Stimulated activated CD8-positive, alpha-beta memory T cell treated with anti-CD3 and anti-CD28 coated beads, Interleukin-15, amount 100 ng/mL, for 24 hours (primary cell): ENCODE measurements at regions not wholly inside any gene's neighbourhood (a gene's known extent, or its start where the extent isn't known, plus 50 kb on each side); places are given as distances from the start of the nearest gene placed in this dataset.

ENCODE experiments used
- DNase-seq: peaks from one replicate; pipeline ENCODE4 v3.0.0-alpha.2; 2020; ENCODE audit warnings: low read depth

GRCh38 chr1:200252531-200252930, 157.3 kb downstream of the ZNF281 start:
- no peak for DNase-seq

GRCh38 chr1:200250469-200250868, 159.4 kb downstream of the ZNF281 start:
- DNase-seq: no peak

DNA sequence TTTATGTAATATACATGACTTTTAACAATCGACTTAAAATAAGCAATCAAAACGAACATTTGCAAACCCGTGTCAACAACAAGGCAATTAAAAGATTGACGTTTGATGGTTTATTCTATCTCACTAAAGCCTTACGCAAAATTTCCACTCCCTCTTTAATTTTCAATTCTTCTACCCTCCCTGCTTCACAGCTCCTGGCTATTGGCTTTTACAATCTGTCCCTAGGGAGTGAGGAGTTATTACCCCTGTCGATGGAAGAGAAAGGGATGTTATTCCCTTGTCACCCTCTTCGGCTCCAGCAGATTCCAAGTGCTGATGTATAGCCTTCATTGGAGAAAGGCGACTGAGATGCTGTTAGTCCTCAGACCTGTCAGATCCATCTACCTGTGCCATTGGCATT, 161.3 kb downstream of the ZNF281 start:
- DNase-seq: no peak

DNA sequence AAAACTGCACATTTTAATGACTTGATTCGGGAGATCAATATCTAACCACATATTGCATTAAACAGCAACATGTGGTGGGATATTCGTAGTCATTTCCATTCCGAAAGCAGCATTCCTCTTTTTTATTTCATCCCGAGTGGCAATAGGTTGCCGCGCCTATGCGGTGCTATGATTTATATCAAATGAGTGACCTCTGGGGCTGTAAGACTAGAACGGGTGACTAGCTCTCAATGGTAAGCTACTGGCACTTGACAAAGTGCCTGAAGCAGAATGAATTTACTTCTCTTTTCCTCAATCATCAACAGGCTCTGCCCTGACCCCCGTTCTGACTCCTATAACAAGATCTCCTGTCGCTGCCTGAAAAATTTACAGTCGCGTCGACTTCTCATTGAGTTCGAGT, 162.3 kb downstream of the ZNF281 start:
- no peak for DNase-seq

- DNase-seq: no peak
These were observed 164.4 kb downstream of the ZNF281 start for GRCh38 chr1:200245473-200245872.

DNA sequence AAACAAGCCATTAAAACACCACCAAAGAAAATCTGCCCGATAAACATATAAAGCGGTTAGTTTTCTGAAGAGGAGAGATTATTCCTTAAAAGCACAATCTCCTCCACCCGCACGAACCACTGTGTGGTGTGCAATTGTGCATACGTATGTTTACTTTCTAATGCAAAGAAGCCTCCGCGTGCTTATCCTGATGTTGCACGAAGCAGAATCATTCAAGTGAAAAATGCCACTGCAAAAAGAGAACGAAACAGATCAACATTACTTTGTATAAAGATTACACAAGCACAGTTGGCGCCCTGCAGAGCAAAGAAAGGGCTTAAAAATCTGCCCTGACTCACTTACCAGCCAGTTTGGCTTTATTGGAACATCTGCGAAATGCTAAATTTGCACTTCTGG, 166.8 kb downstream of the ZNF281 start:
- no peak for DNase-seq

GRCh38 chr1:200242110-200243041, 167.5 kb downstream of the ZNF281 start:
- DNase-seq: no peak

DNA sequence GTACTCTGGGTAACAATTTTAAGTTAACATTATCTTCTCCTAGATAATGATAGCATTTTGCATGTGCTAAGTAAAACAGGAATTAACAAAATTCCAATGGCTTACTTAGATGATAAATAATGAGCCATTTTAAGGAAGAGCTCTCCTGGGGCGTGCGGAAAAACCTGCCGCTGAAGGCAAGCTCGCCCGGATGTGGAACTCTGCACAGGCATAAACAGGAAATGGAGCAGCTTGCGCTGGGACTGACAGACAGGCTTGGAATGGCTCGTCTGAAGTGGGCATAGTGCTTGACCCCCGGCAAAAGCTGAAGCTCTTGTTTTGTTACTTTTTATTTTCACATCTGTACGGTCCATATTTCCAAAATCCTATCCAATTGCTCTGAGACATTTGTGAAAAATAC, 169.2 kb downstream of the ZNF281 start:
- no peak for DNase-seq

DNA sequence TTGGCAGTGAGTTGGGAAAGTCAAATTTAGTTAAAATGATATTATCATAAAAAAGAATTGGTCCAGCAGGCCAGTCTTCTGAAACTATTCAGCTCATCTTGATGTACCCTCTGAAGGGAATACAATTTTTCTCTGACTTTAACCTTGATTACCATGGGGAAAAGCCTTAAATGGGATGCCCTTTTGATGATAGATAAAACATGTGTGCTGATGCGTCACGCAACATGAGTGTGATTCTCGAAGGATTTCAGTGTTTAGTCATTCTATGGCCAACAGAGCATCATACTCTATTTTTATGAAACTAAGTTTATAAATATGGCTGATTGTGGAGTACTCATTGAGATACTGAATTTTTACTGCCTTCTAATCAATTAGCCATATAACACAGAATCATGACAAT, 171.5 kb downstream of the ZNF281 start:
- no peak for DNase-seq

- DNase-seq: no peak
These were observed 172.8 kb downstream of the ZNF281 start for GRCh38 chr1:200237066-200237465.

GRCh38 chr1:200234938-200235337, 174.9 kb downstream of the ZNF281 start:
- no peak for DNase-seq

- no peak for DNase-seq
These were observed 176.4 kb downstream of the ZNF281 start for GRCh38 chr1:200233393-200233792.

DNA sequence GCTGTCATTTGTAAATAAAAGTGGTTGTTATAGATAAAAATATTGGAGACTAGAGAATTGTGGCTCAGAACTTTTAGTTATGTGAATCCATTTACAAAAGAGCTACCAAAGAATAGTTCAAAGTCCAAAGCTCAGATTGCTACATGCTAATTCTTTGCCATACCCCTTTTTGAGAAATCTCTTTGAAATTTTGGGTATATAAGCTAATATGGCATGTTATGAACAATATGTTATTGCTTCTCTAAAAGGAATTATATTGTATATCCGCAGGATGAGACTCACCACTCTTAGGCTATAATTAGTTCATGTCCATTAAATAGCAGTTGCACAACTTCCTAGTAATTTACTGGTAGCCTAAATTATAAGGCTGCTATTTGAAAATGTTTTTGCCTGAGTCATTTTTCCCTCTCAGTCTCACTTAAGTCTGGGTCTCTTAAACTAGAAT, 178.0 kb downstream of the ZNF281 start:
- DNase-seq: no peak

DNA sequence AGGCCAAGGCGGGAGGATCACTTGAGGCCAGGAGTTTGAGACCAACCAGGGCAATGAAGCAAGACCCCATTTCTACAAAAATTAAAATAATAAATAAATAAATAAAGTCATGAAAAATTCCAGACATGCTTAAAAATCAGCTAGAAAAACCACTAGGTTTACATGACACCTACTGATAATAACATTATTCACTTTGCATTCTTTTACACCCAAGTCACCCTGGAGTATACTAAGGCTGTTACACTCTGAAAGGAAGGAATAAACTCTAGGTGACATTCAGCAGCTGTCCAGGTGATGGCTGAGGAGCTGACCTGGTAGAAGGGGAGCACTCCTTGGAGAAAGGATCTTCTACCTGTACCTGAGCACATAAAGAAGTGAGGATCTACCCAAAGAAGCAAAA, 179.2 kb downstream of the ZNF281 start:
- no peak for DNase-seq

- DNase-seq: no peak
These were observed 181.3 kb downstream of the ZNF281 start for GRCh38 chr1:200228486-200228885.

DNA sequence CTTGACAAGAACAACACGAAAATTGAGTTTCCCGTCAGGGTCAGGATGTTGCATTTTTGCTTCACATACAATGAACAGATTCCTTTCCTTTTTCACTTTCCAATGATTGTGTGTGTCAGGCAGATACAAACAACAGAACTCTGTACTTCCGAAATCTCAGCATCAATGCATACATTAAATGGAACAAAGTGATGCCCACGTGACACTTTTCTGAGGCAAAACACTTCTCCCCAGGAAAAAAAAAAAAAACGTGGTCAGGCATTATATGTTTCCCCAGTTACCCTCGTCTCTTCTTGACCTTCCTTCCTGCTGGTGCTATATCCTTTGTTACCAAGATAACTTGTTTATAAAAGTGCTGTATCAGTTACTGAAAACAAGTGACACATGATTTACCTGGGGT, 181.8 kb downstream of the ZNF281 start:
- no peak for DNase-seq
